Activated naive CD4-positive, alpha-beta T cell (primary cell): ENCODE measurements at regions not wholly inside any gene's neighbourhood (a gene's known extent, or its start where the extent isn't known, plus 50 kb on each side); places are given as distances from the start of the nearest gene placed in this dataset.

Source experiments
- DNase-seq, 4 experiments: peaks; one replicate each; lab custom pipeline; 2025; lab: John Stamatoyannopoulos, UW

DNA sequence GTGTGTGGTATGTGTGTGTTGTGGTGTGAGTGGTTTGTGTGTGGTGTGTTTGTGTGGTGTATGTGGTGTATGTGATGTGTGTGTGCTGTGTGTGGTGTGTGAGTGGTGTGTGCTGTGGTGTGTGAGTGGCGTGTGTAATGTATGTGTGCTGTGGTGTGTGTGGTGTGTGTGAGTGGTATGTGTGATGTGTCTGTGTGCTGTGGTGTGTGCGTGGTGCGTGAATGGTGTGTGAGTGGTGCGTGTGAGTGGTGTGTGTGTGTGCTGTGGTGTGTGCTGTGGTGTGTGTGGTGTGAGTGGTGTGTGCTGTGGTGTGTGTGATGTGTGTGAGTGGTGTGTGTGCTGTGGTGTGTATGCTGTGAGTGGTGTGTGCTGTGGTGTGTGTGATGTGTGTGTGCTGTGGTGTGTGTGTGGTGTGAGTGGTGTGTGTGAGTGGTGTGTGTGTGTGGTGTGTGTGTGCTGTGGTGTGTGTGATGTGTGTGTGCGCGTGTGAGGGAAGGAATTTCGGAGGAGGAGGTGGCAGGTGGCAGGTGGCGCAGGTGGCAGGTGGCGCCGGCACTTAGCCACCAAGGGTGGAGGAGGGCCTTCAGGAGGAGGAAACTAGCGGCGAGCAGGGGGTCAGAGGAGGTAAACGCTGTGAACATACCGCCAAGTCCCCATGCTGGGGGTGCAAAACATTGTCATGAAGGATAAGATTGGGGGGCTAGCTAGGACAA is 191.8 kb downstream of the MELK start:
- no peak for DNase-seq

DNA sequence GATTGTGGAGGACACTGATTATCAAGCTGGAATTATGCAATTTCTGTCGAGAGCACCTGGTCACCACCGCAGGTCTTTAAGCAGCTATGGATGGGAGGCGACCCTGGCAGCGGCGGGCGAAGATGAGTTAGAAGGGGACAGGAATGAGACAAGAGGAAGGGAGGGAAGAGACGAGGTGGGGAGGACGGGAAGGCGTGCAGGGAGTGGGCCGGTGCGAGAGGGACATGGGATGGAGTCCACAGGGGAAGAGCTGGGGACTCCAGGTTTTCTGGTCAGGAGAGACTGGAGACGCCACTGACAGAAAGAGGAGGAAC is 192.3 kb downstream of the MELK start:
- DNase-seq, result no peak

DNA sequence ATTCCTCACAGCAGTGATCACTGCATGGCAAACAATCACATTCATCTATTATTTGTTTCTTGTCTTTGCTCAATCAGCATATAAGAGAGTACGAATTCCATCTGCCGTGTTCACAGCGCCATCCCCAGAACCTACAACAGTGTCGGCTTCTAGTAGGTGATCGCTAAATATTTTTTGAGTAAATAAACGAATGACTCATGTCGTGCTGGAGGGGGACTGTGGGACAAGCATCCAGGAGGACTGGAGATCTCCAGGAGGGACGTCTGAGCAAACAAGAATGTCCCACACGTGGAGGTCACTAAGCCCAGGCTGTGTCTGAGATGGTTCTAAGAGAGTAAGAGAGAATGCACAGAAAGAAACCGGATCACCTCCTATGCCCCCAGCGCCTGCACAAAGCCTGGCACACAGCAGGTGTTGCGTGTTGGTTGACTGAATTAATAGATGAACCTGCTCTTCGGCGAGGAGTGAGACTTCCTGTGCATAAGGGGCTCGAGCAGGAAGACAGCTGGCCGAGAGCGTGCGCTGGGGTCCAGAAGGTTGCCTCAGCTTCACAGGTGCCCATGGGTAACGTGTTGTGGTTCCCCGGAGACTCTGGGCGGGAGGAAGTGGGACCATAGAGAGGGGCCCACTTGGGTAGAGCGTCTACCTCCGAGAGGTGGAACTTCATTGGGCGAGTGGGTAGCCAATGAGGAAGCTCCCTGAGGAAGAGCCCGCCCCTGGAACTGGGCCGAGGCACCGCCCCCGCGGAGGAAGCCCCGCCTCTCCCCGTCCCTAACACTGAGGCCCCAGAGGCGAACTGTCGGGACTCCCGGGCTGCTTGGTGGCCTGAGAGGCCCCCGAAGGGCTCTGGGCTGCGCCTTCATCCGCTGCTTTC is 193.0 kb downstream of the MELK start:
- DNase-seq, result peak; percentile 55 to 89 (median 80)

DNA sequence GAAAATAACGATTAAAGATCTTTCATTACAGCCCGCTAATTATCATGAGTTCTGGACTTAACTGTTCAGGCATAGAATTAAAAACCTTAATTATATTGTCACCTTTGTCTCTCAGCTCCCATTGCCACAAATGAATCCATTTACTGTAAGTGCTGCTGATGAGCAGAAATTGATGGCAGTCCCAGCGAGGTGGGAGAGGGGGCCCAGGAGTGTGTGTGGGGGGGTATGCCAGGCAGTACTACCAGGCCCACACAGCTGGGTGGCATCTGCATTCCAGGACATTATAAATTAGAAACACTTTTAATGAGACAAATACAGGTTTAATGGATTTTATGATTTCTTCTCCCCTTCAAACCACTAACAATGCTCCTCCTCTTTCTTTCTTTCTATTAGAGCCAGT is 196.0 kb downstream of the MELK start:
- no peak for DNase-seq

DNA sequence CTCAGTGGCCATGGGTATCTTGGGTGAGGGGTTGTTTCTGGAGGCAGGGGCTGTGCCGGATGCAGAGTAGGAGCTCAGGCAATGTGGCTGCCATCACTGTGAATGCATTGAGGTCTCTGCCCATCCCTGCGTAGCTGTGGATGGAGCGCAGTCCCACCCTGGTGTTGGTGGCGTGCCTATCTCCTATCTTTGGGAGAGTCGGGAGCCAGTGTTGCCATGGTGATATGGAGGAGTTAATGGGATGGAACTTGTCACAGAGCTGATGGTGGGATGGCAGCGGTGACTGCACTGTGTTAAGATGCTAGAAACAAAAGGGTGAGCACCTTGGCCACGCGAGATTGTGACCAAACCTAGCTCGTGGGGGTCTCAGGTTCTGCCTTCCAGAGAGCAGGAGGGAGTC is 197.3 kb downstream of the MELK start:
- DNase-seq, result no peak

DNA sequence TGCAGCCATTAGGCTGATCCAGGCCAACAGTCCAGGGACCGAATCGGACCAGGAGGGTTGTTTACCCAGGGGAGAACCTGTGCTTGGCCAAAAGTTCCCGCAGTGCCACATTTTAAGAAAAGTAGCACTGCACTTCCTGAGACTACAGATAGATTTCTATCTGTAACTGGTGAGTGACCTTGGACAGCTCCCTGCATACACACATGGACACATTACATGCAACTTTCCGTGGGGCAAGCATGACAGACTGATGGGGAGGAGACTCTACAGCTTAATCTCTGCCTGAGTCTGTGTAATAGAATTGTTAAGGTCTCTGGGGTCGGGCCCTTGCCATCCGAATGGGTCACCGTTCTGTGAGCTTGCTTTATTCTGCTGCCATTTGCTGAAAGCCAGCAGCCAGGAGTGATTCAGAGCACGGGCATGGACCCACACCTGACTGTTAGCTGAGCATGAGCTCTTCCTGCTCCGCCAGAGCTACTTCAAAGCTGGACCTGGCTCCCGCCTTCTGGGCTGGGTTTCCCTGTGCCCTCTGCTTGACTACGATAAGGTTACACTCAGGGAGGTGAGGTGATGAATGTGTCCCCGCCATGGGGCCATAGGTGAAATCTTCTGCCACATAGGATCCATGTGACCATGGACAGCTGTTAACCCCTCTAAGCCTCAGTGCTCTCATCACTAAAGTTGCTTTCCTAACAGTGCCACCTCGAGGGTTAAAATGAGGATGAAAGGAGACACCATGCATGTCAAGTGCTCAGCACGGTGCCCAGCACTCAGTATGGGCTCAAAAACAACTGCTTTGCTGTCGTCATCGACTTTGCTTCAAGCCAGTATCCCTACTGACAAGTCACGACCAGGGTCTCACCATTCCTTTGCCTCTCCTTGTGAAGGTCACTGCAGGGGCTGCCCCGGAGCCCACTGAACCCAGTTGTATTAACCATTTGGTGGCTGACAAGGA is 200.0 kb downstream of the MELK start:
- no peak for DNase-seq

DNA sequence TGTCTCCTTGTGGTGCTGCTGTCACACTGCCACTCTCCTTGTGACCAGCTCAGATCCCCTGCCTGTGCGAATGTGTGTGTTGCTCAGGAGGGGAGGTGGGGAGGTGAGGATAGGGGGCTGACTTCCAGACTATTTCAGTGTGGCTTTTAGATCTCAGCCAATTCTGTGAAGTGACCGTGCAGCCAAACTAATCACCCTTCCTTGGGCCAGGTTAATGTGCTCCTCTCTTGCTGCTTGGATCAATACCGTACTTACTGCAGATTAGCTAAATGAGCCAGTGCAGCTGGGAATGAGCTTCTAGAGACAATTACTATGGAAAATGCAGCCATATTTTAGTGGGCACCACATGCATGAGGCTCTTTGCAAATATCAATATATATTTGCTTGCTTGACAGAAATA is 206.0 kb downstream of the MELK start:
- DNase-seq, result no peak

DNA sequence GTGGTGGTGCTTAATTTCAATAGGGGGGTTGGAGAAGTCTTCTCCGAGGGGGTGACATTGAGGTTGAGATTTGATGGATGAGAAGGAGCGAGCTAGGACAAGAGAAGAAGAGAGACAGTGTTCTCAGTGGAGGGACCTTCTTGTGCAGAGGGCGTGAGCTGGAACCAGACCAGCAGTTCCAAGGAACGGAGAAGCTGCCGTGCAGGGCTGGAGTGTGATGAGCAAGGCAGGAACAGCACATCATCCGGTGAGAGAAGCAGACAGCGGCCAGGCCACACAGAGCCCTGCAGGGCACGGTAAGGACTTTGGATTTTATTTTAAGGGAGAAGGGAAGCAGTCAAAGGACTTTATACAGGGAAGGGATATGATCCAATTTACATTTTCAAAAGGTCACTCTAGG is 206.9 kb downstream of the MELK start:
- DNase-seq, result no peak

DNA sequence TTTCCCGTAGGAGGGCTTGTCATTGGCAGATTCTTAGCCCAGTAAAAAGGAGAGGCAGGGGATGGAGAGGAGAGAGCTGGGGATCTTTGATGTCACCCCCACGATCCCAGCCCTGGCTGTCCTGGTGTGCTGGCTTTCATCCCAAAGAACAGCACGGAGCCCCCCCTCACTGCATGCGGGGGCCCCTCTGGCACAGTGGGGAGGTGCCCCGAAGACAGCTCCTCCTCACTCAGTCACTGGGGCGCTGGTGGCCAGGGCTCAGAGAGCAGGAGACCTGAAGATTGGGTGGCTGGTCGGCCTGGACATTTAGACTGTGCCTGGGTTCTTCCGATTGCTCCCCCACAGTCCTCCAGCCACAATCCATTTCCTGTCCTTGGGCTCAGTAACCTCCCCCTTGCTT is 207.5 kb downstream of the MELK start:
- no peak for DNase-seq

DNA sequence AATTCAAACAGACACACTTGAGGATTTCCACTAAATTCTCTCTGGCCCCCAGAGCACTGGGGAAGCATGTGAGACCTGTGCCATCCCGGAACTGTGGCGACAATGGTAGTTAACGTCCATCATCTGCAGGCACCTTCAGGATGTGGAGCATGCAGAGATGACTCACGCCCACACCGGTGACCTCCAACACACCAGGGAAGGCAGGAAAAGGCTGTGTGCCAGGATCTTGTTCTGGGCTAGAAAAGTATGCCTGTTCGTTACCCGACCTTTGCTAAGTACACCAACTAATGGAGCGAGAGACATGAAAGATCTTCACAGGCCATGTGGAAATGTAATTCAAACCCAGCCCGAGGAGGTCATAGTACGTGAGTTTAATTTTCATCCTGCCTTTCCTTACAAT is 208.8 kb downstream of the MELK start:
- no peak for DNase-seq
